Cardiac fibroblast (primary cell): ENCODE measurements at regions not wholly inside any gene's neighbourhood (a gene's known extent, or its start where the extent isn't known, plus 50 kb on each side); places are given as distances from the start of the nearest gene placed in this dataset.

Experiments
- DNase-seq, 2 donors: peaks; one replicate each; pipeline versions ENCODE4 v3.0.0 to v3.0.0-alpha.2; 2010; ENCODE audit warnings: low read depth in 2 of 2
- H3K4me3 ChIP-seq, 2 donors: replicated peaks in 1 of 2; 1 replicate in 1 of 2; 2 replicates in 1 of 2; pipeline ENCODE4 v1.5.1; 2011; ENCODE audit warnings: low read depth in 2 of 2, low read length in 2 of 2, mild to moderate bottlenecking in 2 of 2, moderate library complexity in 1 of 2
- CTCF ChIP-seq: IDR thresholded peaks from one replicate; pipeline ENCODE4 v1.5.1; 2011; ENCODE audit warnings: low read depth, mild to moderate bottlenecking, low read length, inconsistent platforms

DNA sequence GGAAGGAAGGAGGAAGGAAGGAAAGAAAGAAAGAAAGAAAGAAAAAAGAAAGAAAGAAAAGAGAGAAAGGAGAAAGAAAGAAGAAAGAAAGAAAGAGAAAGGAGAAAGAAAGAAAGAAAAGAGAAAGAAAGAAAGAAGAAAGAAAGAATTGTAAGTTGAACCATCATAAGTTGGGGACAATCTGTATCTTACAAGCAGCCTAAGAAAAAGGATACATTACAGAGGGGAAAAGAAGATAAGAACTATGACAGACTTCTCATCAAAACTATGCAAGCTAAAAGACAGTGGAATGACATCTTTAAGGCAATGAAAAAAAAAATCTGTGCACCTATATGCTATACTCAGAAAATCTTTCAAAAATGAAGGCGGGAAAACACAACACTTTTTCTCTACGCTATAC, 50.3 kb upstream of the SP4 start:
- no peak overlapping the region for H3K4me3 ChIP-seq
- TF ChIP-seq CTCF = no peak
- no peak for DNase-seq
